HUES48 (cell line): ENCODE measurements at regions not wholly inside any gene's neighbourhood (a gene's known extent, or its start where the extent isn't known, plus 50 kb on each side); places are given as distances from the start of the nearest gene placed in this dataset.

Experiments used
- H3K27ac ChIP-seq: one replicate; pipeline ENCODE4 v1.7.0; 2013; ENCODE audit warnings: low read depth, low read length, inconsistent platforms
- H3K27me3 ChIP-seq: 2 replicates; pipeline ENCODE4 v1.6.1; 2013; ENCODE audit warnings: mild to moderate bottlenecking, low read length; ENCODE audit not compliant: control insufficient read depth, insufficient read depth
- H3K36me3 ChIP-seq: 2 replicates; pipeline ENCODE4 v1.6.1; 2013; ENCODE audit warnings: low read length; ENCODE audit not compliant: control insufficient read depth, insufficient read depth
- H3K4me1 ChIP-seq: 2 replicates; pipeline ENCODE4 v1.6.1; 2013; ENCODE audit warnings: mild to moderate bottlenecking, low read length; ENCODE audit not compliant: control insufficient read depth, insufficient read depth
- H3K4me3 ChIP-seq: 2 replicates; pipeline ENCODE4 v1.5.1; 2013; ENCODE audit warnings: mild to moderate bottlenecking, low read depth, low read length
- H3K9ac ChIP-seq: 2 replicates; pipeline ENCODE4 v1.6.1; 2013; ENCODE audit warnings: mild to moderate bottlenecking, low read depth, low read length, moderate library complexity
- H3K9me3 ChIP-seq: 2 replicates; pipeline ENCODE4 v1.6.1; 2013; ENCODE audit warnings: low read length; ENCODE audit not compliant: control insufficient read depth, insufficient read depth

DNA sequence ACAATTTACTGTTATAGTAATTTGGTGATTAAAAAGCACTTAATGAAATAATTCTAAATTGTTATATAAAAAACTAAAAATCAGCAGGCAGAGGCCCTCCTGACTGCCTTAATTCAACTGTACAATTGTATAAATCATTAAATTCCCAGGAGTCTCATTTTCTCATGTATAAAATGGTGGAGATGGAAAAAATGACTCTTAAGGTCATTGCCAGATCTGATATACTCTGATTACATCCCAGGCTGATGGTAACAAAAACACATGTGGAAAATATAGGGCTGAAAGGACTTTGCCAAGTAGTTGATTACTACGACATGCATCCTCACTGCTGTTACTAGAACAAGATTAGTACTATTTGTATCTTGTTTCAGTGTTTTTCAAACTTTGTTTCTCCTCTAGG, 1020.0 kb upstream of the SLC10A2 start:
- H3K4me1 ChIP-seq, result no peaks in the 10 kb centered on the region
- no peak overlapping the region for H3K27ac ChIP-seq
- no peaks in the 10 kb centered on the region for H3K27me3 ChIP-seq
- no peaks in the 10 kb centered on the region for H3K9me3 ChIP-seq
- no peaks in the 10 kb centered on the region for H3K36me3 ChIP-seq
- no peak overlapping the region for H3K9ac ChIP-seq
- H3K4me3 ChIP-seq, result no peak overlapping the region

DNA sequence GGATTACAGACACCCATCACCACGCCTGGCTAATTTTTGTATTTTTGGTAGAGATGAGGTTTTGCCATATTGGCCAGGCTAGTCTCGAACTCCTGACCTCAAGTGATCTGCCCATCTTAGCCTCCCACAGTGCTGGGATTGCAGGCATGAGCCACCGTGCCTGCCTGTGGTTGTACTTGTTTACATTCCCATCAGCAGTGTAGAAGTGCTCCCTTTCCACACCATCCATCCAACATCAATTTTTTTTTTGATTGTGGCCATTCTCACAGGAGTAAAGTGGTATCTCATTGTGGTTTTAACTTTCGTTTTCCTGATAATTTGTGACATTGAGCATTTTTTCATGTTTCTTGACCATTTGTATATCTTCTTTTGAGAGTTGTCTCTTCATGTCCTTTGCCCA, 1019.4 kb upstream of the SLC10A2 start:
- no peaks in the 10 kb centered on the region for H3K4me1 ChIP-seq
- no peak overlapping the region for H3K4me3 ChIP-seq
- H3K36me3 ChIP-seq, result no peaks in the 10 kb centered on the region
- H3K27ac ChIP-seq, result no peak overlapping the region
- no peak overlapping the region for H3K9ac ChIP-seq
- H3K27me3 ChIP-seq, result no peaks in the 10 kb centered on the region
- no peaks in the 10 kb centered on the region for H3K9me3 ChIP-seq

DNA sequence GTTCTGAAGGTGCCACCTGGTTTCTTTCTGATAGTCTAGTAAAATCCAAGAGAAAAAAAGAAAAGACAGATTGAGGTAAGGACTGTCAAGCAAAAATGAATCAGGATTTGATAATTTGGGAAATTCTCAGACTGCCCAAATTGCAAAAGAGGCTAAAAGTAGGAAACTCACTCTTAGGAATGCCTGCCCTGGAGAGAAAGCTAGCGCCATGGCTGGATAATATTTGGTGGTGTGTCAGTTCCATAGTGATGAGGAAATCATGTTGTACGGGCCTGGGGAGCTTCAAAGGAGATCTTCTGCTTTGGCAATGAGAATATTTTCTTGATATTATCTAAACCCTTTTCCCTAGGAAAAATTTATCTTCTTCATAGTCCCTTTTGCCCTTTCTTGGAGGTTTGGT, 1008.1 kb upstream of the SLC10A2 start:
- no peak overlapping the region for H3K27ac ChIP-seq
- H3K9me3 ChIP-seq, result no peaks in the 10 kb centered on the region
- H3K4me1 ChIP-seq, result no peaks in the 10 kb centered on the region
- H3K4me3 ChIP-seq, result no peak overlapping the region
- H3K9ac ChIP-seq, result no peak overlapping the region
- no peaks in the 10 kb centered on the region for H3K27me3 ChIP-seq
- no peaks in the 10 kb centered on the region for H3K36me3 ChIP-seq

DNA sequence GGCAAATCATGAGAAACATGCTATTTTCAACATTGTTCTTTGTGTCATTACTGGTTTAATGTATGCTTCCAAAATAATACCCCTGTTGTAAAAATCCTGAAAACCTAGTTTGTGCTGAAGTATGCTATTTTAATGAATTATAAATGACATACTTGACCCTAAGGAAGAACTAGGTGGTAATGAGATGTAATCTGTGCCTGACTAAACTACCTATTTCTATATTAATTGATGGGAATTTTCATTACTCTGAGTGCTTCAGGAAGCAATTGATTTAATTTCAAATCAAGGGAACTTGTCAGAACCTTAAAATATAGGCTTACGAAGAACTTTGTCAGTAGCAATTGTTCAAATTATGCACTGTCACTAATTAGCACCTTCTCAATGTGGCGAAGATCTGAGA, 1005.6 kb upstream of the SLC10A2 start:
- no peak overlapping the region for H3K27ac ChIP-seq
- H3K9me3 ChIP-seq, result no peaks in the 10 kb centered on the region
- no peaks in the 10 kb centered on the region for H3K4me1 ChIP-seq
- no peak overlapping the region for H3K9ac ChIP-seq
- no peaks in the 10 kb centered on the region for H3K36me3 ChIP-seq
- no peaks in the 10 kb centered on the region for H3K27me3 ChIP-seq
- H3K4me3 ChIP-seq, result no peak overlapping the region

DNA sequence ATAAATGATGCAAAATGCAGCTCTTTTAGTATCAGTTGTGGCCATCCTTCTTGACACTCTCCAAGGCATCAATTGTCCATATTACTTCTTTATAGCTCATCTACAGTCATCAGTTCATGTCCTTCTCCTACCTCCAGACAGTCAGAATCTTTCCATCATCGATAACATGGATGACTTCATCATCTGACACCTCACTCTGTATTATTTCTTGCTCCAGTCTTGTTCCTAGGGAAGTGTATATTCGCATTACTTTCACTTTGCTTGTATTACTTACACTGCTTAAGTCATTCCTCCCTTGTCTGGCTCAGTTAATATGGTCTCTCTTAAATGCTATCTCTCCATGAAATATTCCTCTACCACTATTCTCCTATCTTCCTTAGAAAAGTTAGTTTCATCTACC, 999.1 kb upstream of the SLC10A2 start:
- no peaks in the 10 kb centered on the region for H3K27me3 ChIP-seq
- no peak overlapping the region for H3K4me3 ChIP-seq
- no peaks in the 10 kb centered on the region for H3K9me3 ChIP-seq
- H3K36me3 ChIP-seq, result no peaks in the 10 kb centered on the region
- H3K27ac ChIP-seq, result no peak overlapping the region
- H3K9ac ChIP-seq, result no peak overlapping the region
- no peaks in the 10 kb centered on the region for H3K4me1 ChIP-seq

DNA sequence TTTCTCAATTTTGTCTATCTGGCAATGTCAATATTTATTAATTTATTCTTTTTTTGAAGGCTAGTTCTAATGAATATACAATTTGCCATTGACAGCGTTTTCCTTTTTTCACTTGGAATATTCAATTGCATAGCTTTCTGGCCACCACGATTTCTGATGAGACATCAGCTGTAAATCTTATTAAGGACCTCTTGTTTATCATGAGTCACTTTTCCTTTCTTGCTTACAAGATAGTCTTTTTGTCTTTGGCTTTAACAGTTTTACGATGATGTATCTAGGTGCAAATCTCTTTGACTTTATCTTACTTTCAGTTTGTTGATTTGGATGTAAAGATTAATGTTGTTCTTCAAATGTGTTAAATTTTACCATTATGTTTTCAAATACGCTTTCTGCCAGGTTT, 991.6 kb upstream of the SLC10A2 start:
- no peak overlapping the region for H3K27ac ChIP-seq
- no peak overlapping the region for H3K4me3 ChIP-seq
- no peaks in the 10 kb centered on the region for H3K9me3 ChIP-seq
- H3K36me3 ChIP-seq, result no peaks in the 10 kb centered on the region
- H3K27me3 ChIP-seq, result no peaks in the 10 kb centered on the region
- H3K9ac ChIP-seq, result no peak overlapping the region
- H3K4me1 ChIP-seq, result no peaks in the 10 kb centered on the region

DNA sequence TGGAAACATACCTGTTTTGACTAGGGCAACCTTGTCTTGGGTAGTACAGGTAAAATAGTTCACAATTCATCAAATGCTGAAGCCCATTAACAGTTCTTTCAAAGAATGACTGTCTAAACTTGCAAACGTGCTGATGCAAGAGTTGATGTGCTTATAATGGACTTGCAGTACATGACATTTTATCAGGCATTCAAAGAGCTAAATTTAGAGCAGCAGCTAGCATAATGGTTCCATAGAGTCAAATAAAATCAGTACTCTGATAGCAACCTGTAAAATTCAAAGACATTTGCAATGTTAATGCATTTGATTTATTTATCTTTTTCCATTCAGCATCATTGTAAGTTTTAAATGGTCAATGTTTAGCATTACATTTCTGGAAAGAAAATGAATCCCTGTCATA, 979.7 kb upstream of the SLC10A2 start:
- H3K27ac ChIP-seq, result no peak overlapping the region
- H3K9me3 ChIP-seq, result no peaks in the 10 kb centered on the region
- H3K4me3 ChIP-seq, result no peak overlapping the region
- H3K9ac ChIP-seq, result no peak overlapping the region
- no peaks in the 10 kb centered on the region for H3K27me3 ChIP-seq
- H3K36me3 ChIP-seq, result no peaks in the 10 kb centered on the region
- no peaks in the 10 kb centered on the region for H3K4me1 ChIP-seq

DNA sequence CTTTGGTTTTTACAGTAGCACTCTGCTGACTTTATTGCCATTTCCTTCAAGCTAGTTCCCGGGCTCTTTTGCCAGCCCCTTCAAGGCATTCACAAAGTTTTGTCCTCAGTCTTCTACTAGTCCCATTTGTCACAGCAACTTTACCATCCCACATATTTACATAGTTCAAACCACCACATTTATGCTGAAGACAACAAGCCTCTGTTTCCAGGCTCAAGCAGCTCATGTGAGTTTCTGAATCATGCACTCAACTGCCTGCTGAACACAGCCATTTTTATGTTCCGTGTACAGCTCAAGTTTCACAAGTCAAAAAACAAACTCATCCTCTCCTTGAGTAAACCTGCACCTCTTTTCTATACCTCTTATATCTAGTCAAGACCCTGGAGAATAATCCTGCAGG, 977.0 kb upstream of the SLC10A2 start:
- Histone ChIP-seq H3K4me3 (no peak overlapping the region), H3K36me3 (no peaks in the 10 kb centered on the region), H3K27me3 (no peaks in the 10 kb centered on the region), H3K9ac (no peak overlapping the region), H3K4me1 (no peaks in the 10 kb centered on the region), H3K9me3 (no peaks in the 10 kb centered on the region), H3K27ac (no peak overlapping the region)

DNA sequence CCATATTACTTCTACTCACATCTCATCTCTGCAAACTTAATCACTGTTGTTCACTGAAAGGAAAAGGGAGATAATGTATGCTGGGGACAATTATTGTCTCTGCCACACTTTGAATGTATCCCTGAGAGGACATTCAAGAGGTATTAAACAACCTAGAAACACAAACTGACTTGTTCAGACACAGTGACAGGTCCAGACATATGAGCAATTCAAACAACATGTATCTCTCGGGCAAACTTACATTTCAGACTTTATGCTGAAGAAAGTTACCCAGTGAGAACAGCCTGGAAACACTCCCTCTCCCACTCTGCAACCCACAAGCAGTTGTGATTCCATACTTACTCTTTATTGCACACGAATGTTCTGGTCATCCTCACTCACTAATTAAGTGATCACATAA, 968.7 kb upstream of the SLC10A2 start:
- Histone ChIP-seq H3K4me3 (no peak overlapping the region), H3K27me3 (no peaks in the 10 kb centered on the region), H3K4me1 (0 out of 2 replicates have a peak, but pooled peaks cover 3% of the 10 kb centered on the region), H3K9me3 (no peaks in the 10 kb centered on the region), H3K9ac (no peak overlapping the region), H3K27ac (no peak overlapping the region), H3K36me3 (no peaks in the 10 kb centered on the region)

DNA sequence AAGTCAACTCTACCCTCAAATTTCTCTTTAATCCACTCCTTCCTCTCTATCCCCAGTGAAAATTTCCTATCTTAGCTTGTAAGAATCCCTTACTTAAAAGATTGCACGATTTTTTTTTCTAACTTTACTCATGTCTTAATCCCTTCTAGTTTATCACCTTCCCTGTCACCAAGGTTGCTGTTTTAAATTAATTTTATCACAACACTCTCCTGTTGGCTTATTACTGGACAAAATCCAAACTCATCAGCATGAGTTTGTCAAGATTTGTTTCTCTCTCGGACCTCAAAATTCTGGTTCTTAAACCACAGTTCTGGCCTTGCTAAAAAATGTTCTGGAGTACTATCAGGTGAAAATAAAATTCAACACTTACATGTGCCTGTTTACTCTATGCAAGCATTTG, 959.1 kb upstream of the SLC10A2 start:
- Histone ChIP-seq H3K9me3 (no peaks in the 10 kb centered on the region), H3K9ac (no peak overlapping the region), H3K4me1 (no peaks in the 10 kb centered on the region), H3K4me3 (no peak overlapping the region), H3K27ac (no peak overlapping the region), H3K36me3 (no peaks in the 10 kb centered on the region), H3K27me3 (no peaks in the 10 kb centered on the region)

DNA sequence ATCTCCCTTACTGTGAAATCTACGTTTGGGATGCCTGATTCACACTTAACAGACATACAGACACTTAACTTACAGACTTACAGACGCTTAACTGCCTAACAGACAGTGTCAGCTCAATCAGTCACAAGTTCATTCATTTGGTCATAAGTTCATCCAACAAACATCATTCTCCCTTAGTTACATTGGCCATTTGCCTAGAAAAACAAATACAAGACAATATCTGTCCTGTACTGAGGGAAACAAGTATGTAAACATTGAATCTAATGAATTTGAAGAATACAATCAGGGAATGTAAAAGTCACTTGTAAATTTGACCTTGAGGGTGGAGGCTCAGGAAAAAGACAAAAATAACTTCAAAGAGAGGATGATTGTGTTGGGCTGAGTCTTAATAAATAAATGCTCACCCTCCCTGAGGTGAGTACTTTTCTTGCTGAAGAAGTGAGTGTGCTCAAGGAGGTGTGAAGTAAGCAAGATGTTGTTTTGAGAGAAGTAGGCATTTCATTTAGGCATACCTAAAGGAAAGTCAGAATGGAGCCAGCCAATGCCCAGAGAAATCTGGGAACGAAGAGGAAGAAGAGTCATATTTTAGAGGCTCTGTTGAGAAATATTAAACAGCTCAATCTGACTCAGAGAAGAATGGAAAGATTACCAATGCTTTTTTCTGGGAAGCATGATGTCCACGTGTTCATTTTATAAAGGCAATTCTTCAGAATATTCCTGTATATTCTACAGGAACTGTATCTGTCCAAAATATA, 958.4 kb upstream of the SLC10A2 start:
- no peak overlapping the region for H3K9ac ChIP-seq
- no peaks in the 10 kb centered on the region for H3K9me3 ChIP-seq
- H3K27me3 ChIP-seq, result no peaks in the 10 kb centered on the region
- no peak overlapping the region for H3K4me3 ChIP-seq
- no peaks in the 10 kb centered on the region for H3K4me1 ChIP-seq
- no peak overlapping the region for H3K27ac ChIP-seq
- no peaks in the 10 kb centered on the region for H3K36me3 ChIP-seq
